Limb (tissue), 2 donors: ENCODE measurements at regions not wholly inside any gene's neighbourhood (a gene's known extent, or its start where the extent isn't known, plus 50 kb on each side); places are given as distances from the start of the nearest gene placed in this dataset.

ENCODE experiments used
- DNase-seq, 2 donors: peaks; one replicate each; pipeline ENCODE4 v3.0.0-alpha.2; 2016; ENCODE audit errors: extremely low spot score in 2 of 2

GRCh38 chr16:72224260-72224768 lies 52.4 kb upstream of the PMFBP1 start:
- DNase-seq: no peak

GRCh38 chr16:72222503-72222902 lies 50.5 kb upstream of the PMFBP1 start:
- DNase-seq: no peak
